T-cell (primary cell): ENCODE measurements at regions not wholly inside any gene's neighbourhood (a gene's known extent, or its start where the extent isn't known, plus 50 kb on each side); places are given as distances from the start of the nearest gene placed in this dataset.
"Not testable (repeated sequence)": the region's sequence is repeated elsewhere in the genome, so short reads cannot be mapped to it uniquely, and the experiment has no call there.

Source experiments
- ATAC-seq, 4 experiments: fragments of 200-7000 bp in 3 of 4; fragments of 150-1000 bp in 1 of 4; cut with Tn5 transposase; replicated peaks in 1 of 4; 1 replicate in 3 of 4; 2 replicates in 1 of 4; pipeline ENCODE4 v1.10.0; 2021; ENCODE audit warnings: moderate library complexity in 3 of 4, mild to moderate bottlenecking in 2 of 4, moderate number of reproducible peaks in 1 of 4
- CTCF ChIA-PET, 2 donors: fragments of 300-600 bp; sonication (Branson Sonifier 250); formaldehyde crosslinking; loops; one replicate each; lab custom pipeline; 2022; ENCODE audit warnings: antibody characterized with exemption in 2 of 2; lab: Charles Lee
- POLR2A ChIA-PET, 2 donors: fragments of 300-600 bp; sonication (Branson Sonifier 250); formaldehyde crosslinking; loops; one replicate each; lab custom pipeline; 2022; ENCODE audit warnings: antibody characterized with exemption in 2 of 2; lab: Charles Lee
- DNase-seq, 35 experiments: peaks; one replicate each; pipeline versions ENCODE4 v3.0.0 to v3.0.0-alpha.2; 2013 to 2023
- H3K27ac ChIP-seq: one replicate; pipeline ENCODE4 v1.5.1; 2013; ENCODE audit warnings: low read length
- H3K27me3 ChIP-seq, 2 experiments: replicated peaks in 1 of 2; 1 replicate in 1 of 2; 2 replicates in 1 of 2; pipeline versions ENCODE4 v1.6.1 to v1.7.0; 2013; ENCODE audit warnings: low read length in 1 of 2, mixed read lengths in 1 of 2; ENCODE audit not compliant: control insufficient read depth in 2 of 2, insufficient read depth in 2 of 2; ENCODE audit errors: extremely low read depth in 1 of 2
- H3K36me3 ChIP-seq, 2 donors: 1 replicate in 1 of 2; 2 replicates in 1 of 2; pipeline versions ENCODE4 v1.6.1 to v1.7.0; 2013; ENCODE audit warnings: low read length in 1 of 2; ENCODE audit not compliant: control insufficient read depth in 2 of 2, insufficient read depth in 1 of 2; ENCODE audit errors: extremely low read depth in 1 of 2
- H3K4me1 ChIP-seq, 2 experiments: 1 replicate in 1 of 2; 2 replicates in 1 of 2; pipeline versions ENCODE4 v1.6.1 to v1.7.0; 2013; ENCODE audit warnings: low read length in 2 of 2, mixed read lengths in 1 of 2; ENCODE audit not compliant: insufficient read depth in 2 of 2, control insufficient read depth in 1 of 2; ENCODE audit errors: extremely low read depth in 1 of 2
- H3K4me3 ChIP-seq, 2 donors: 1 replicate in 1 of 2; 2 replicates in 1 of 2; pipeline versions ENCODE4 v1.5.1 to v1.7.0; 2013; ENCODE audit warnings: mild to moderate bottlenecking in 2 of 2, low read length in 1 of 2, moderate library complexity in 1 of 2; ENCODE audit not compliant: control insufficient read depth in 1 of 2; ENCODE audit errors: extremely low read depth in 1 of 2
- H3K9me3 ChIP-seq: 2 replicates; pipeline ENCODE4 v1.7.0; 2013
- H3K27ac Mint-ChIP-seq, 2 donors: one replicate each; pipeline ENCODE4 v1.8.0; 2020 to 2021; ENCODE audit warnings: mild to moderate bottlenecking in 2 of 2, mixed read lengths in 2 of 2
- H3K27me3 Mint-ChIP-seq, 2 donors: one replicate each; pipeline ENCODE4 v1.8.0; 2021 to 2022; ENCODE audit warnings: mixed read lengths in 2 of 2
- H3K36me3 Mint-ChIP-seq: one replicate; pipeline ENCODE4 v1.8.0; 2021; ENCODE audit warnings: mixed read lengths
- H3K4me1 Mint-ChIP-seq, 3 donors: one replicate each; pipeline ENCODE4 v1.8.0; 2020 to 2022; ENCODE audit warnings: mixed read lengths in 3 of 3, mild to moderate bottlenecking in 1 of 3
- H3K4me3 Mint-ChIP-seq, 3 donors: one replicate each; pipeline ENCODE4 v1.8.0; 2020 to 2022; ENCODE audit warnings: mild to moderate bottlenecking in 3 of 3, mixed read lengths in 3 of 3, moderate library complexity in 3 of 3
- H3K9me3 Mint-ChIP-seq, 3 donors: one replicate each; pipeline ENCODE4 v1.8.0; 2020 to 2022; ENCODE audit warnings: mixed read lengths in 3 of 3
- WGBS: methylation state at CpG from one replicate; pipeline ENCODE4 v1.1.5; 2013; ENCODE audit warnings: missing lambda C conversion rate; ENCODE audit not compliant: insufficient coverage; 5-methylcytosine and 5-hydroxymethylcytosine counted together

DNA sequence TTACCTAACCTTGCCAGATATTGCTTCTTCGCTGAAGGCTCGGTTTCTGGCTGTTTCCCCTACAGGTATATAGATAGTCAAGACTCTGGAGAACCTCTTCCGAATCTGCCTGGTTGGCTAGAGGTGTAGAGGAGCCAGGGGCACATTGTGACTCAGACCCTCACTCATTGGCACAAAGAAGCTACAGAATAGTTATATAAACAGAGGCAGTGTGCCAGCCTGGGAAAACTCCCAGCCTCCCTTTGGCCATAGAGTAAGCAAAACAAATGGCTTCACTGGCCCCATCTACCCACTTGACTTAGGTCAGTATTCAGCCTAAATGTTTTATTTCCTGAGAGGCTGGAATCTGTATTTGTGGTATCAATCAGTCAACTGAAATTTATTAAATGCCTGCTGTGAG, 72.0 kb upstream of the IKBKE start:
- H3K9me3 Mint-ChIP-seq, DNase-seq, H3K4me3 Mint-ChIP-seq, CTCF ChIA-PET, H3K27me3 Mint-ChIP-seq, H3K36me3 ChIP-seq, H3K9me3 ChIP-seq, H3K4me1 ChIP-seq, H3K27ac Mint-ChIP-seq, H3K27ac ChIP-seq, ATAC-seq, H3K27me3 ChIP-seq, H3K4me1 Mint-ChIP-seq, H3K4me3 ChIP-seq, POLR2A ChIA-PET, H3K36me3 Mint-ChIP-seq: not testable (repeated sequence)
- no CpG with 5 or more reads among the region's 3 CpGs for WGBS

DNA sequence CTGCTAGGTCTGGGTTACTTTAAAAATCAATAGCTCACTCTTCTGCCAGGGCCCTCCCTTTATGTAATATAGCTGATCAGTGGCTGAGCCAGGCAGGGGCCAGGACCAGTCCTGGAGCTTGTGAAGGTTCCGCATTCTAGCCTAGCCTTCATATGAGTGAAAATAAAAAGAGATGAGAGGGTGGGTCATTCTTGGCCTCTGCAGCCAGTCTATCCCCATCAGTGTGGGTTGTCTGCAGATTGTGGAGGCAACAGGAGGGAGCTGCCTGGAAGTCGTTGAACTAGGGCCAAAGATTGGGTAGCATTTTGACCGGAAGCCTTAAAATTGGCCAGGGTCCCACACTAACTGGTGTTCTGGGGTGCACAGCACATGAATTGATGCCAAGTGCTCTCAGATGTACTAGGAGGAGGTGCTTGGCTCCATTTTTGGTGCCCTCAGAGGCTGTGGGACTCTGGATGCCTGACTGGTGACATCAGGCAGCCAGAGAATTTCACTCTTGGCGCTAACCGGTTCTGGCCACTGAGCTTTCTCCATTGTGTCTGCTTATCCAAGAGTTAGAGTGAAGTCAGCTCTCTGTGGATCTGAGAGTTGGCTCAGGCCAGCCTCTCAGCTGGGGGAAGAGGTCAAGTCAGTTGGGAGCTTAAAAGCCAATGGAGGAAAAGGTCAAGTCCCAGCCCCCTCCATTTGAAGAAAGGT, 66.5 kb upstream of the IKBKE start:
- ATAC-seq, H3K9me3 Mint-ChIP-seq, H3K27ac ChIP-seq, H3K4me1 ChIP-seq, POLR2A ChIA-PET, H3K27ac Mint-ChIP-seq, H3K27me3 ChIP-seq, H3K4me3 Mint-ChIP-seq, H3K4me1 Mint-ChIP-seq, DNase-seq, CTCF ChIA-PET, H3K4me3 ChIP-seq, H3K27me3 Mint-ChIP-seq, H3K36me3 Mint-ChIP-seq, H3K9me3 ChIP-seq, H3K36me3 ChIP-seq: not testable (repeated sequence)
- WGBS, result no CpG with 5 or more reads among the region's 5 CpGs

DNA sequence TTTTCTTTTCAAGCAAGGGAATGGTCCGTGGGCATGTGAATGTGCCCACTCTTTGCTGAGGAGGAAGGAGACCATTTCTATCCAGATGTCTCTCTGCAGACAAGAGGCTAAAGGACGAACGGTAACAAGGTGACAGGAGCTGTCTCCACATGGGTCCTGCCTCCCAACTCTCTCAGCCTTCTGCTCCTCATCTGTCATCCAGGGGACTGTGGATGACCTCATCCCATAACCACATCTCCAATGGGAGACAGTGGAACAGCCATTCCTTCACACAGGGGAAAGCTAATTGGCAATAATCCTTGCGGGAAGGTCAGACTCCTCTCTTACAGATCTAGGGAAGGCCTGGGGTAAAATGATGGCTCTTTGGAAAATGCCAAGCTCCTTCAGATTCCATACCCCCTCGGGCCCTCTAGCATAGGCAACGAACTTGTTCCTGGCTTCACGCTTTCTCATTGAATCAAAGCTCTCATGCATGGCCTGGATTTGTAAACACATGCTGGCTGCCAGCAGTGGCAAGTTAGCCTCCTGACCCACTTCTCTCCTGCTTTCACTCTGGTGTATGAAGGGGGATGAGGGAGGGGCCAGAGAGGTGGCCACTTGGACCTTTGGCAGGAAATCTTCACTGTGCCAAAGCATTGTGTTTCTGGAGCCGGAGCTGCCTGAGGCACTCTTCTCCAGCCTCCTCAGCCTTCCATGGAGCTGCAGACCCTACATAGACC, 65.8 kb upstream of the IKBKE start:
- ATAC-seq, H3K4me3 Mint-ChIP-seq, CTCF ChIA-PET: not testable (repeated sequence)

DNA sequence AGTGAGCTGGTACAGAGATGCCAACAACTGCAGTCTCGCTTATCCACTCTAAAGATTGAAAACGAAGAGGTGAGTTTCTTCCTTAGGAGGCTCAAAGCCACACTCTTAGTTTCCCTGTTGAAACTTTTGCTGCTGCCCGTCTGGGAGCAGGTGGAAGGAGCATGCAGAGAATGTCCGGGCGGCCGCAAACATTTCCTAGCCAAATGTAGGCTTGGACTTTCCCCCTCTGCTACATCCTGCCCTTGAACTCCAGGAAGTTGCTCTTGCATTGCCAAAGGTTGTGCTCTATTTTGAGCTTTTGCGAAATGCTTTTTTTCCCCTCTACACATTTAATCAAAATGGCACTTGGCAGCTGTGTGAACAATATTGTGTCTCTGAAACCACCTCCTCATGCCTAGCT, 65.0 kb upstream of the IKBKE start:
- H3K36me3 Mint-ChIP-seq, H3K4me1 ChIP-seq, DNase-seq, H3K4me1 Mint-ChIP-seq, H3K4me3 ChIP-seq, CTCF ChIA-PET, H3K27ac Mint-ChIP-seq, H3K9me3 Mint-ChIP-seq, ATAC-seq, H3K27me3 Mint-ChIP-seq, POLR2A ChIA-PET, H3K36me3 ChIP-seq, H3K27ac ChIP-seq, H3K9me3 ChIP-seq, H3K27me3 ChIP-seq, H3K4me3 Mint-ChIP-seq: not testable (repeated sequence)
- WGBS, result no CpG with 5 or more reads among the region's 7 CpGs

More for the DNA sequence above, 65.8 kb upstream of the IKBKE start:
- DNase-seq, H3K4me1 ChIP-seq, H3K27me3 Mint-ChIP-seq, H3K9me3 ChIP-seq, H3K4me3 ChIP-seq, H3K27ac ChIP-seq, H3K27ac Mint-ChIP-seq, H3K36me3 Mint-ChIP-seq, H3K27me3 ChIP-seq, POLR2A ChIA-PET, H3K9me3 Mint-ChIP-seq, H3K36me3 ChIP-seq, H3K4me1 Mint-ChIP-seq: not testable (repeated sequence)
- WGBS, result no CpG with 5 or more reads among the region's 8 CpGs

DNA sequence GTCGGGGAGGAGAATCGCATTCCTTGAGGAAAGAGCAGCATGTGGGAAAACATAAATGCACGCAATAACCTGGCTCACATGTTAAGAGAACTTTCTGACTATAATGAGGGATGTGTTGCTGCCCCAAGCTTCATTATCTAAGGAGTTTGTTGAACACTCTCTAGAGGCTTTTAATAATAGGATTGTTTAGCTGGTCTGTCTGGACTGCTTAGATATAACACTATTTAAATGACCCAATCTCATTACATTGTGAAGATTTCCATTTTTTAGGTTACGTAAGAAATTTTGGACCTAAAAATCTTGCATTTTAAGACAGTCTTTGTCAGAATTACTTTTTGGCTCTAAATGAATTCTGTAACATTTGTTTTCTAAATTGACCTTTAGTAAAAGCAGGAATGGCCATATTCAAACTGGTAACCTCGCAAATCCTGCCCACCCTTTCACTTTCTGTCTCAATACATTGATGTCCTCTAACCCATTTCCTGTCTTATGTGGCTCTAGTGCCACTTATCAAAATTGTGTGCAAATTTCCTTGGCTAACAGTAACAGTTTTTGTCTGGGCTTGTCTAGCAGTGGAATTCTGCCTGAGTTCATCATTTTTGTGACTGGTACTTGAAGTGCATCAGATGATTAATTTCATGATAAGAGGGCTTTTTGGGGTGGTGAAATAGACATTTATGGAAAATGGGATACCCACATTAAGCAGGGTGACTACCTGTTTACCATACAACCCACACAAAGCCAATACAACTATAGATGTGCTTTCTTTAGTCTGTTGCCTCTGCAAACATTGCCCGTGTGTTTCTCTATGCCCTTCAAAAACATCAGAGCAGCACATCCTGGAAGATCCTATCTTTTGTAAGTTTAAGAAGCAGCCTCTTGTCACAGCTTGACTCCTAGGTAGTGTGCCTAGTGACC, 61.6 kb upstream of the IKBKE start:
- no CpG with 5 or more reads among the region's 6 CpGs for WGBS
- H3K9me3 Mint-ChIP-seq, H3K27me3 Mint-ChIP-seq, H3K27me3 ChIP-seq, POLR2A ChIA-PET, H3K27ac ChIP-seq, H3K9me3 ChIP-seq, H3K27ac Mint-ChIP-seq, H3K36me3 Mint-ChIP-seq, H3K4me3 ChIP-seq, H3K36me3 ChIP-seq, H3K4me3 Mint-ChIP-seq, CTCF ChIA-PET, H3K4me1 ChIP-seq, DNase-seq, H3K4me1 Mint-ChIP-seq: not testable (repeated sequence)
- ATAC-seq, result peak in 1 of 4 experiments; percentile 36

DNA sequence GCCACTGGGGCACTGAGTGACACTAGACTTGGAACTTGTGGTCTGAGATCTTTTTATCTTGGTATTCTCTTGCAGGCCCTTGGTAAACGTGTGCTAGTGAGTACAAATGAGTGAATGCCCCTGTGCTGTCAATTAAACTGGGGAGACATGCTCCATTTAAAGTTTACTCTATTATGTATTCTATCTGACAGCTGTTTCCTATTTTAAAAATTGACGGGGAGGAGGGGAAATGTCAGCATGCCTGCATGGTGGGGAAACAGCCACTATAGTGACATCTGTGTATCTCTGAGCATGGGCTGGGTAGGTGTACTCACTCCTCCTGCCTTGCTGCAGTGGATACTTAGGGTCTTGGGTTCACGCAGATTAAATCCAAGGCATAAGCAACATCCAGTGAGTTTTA, 59.0 kb upstream of the IKBKE start:
- WGBS, result no CpG with 5 or more reads among the region's 3 CpGs
- Mint-ChIP-seq H3K4me1 (no peaks in the 10 kb centered on the region), H3K36me3 (peaks cover 9% of the 10 kb centered on the region), H3K9me3 (no peaks in the 10 kb centered on the region), H3K27me3 (no peaks in the 10 kb centered on the region), H3K27ac (no peak overlapping the region), H3K4me3 (no peak overlapping the region)
- H3K36me3 ChIP-seq, result peaks cover 0 to 5% of the 10 kb centered on the region in 2 donors
- H3K4me1 ChIP-seq, result no peaks in the 10 kb centered on the region
- ATAC-seq, result no peak
- H3K27ac ChIP-seq, result no peak overlapping the region
- H3K27me3 ChIP-seq, result no peaks in the 10 kb centered on the region
- POLR2A ChIA-PET, result no interaction called here
- no peaks in the 10 kb centered on the region for H3K9me3 ChIP-seq
- DNase-seq, result no peak
- CTCF ChIA-PET, result no interaction called here
- no peak overlapping the region for H3K4me3 ChIP-seq
